Urothelium cell line (cell line): ENCODE measurements at regions not wholly inside any gene's neighbourhood (a gene's known extent, or its start where the extent isn't known, plus 50 kb on each side); places are given as distances from the start of the nearest gene placed in this dataset.
"Not testable (repeated sequence)": the region's sequence is repeated elsewhere in the genome, so short reads cannot be mapped to it uniquely, and the experiment has no call there.

Experiments used
- DNase-seq: peaks from one replicate; pipeline ENCODE4 v3.0.0; 2011; ENCODE audit warnings: low spot score, mixed read lengths
- FAIRE-seq: peaks from 2 replicates; lab custom pipeline; 2011; peaks lifted over from hg19 to GRCh38; lab: Jason Lieb, UNC

DNA sequence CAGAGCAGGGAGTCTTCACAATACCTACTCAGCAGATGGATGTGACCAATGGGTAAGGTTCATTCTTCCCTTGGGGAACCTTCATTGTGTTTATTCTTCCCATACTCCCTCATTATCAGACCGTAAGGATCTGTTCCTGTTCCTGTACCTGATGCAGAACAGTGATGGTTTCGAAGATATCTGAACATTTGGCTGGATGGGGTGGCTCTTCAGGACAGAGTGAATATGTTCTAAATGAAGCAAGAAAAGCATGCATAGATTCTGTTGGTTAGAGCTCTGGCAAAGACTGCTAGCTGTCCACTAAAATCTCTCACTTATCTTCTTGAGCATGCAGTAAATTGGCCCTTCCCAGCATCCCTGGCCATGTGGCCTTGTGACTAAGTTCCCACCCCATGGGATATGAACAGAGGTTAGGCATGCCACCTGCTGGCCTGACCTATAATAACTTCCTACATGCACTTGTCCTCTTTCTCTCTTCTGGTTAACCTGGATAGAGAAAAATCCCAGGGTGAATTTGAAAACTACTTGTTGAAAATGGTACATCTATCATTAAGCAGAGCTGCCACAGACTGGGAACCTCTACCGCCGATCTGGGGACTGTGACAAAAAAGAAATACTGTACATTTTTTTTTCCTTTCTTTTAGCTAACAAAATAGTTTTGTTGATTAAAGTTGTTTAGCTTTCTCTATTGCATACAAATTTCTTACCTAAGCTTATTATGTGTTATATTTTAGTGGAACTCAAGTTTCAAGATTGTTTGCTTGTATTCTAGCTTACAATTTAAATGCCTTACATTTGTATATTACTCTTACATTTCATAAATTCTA is 60.0 kb upstream of the BANK1 start:
- DNase-seq (peak; percentile 42), FAIRE-seq (peak; percentile 50)

DNA sequence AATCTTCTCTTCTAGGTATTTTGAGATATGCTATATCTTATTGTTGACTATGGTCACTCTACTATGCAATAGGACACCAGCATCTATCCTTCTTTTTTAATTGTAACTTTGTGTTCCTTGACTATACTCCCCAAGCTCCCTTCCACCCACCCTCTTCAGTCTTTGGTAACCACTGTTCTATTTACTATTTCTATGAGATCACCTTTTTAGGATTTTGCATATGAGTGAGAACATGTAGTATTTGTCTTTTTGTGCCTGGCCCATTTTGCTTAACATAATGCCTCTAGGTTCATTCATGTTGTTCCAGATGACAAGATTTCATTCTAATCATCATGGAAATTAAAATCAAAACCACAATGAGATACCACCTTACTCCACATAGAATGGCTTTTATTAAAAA is 63.3 kb upstream of the BANK1 start:
- no peak for FAIRE-seq
- no peak for DNase-seq

DNA sequence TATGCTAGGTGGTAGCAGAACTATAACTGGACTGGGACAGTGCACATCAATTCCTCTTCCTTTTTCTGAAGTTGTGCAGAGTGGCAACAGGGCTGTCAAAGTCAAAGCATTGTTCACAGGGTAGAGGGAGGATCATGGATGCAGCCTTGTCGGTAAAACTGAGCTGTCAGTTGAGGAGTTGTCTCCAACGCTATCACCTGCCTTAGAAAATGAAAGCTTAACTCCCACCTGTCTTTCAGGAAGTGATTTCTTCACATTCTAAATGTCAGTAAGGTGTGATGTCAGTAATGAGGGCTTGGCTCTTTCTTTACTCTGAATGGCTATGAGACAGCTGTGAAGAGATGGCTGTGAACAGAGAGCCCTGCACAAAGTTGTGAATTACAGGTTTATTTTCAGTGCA is 66.4 kb upstream of the BANK1 start:
- no peak for DNase-seq
- FAIRE-seq = no peak

DNA sequence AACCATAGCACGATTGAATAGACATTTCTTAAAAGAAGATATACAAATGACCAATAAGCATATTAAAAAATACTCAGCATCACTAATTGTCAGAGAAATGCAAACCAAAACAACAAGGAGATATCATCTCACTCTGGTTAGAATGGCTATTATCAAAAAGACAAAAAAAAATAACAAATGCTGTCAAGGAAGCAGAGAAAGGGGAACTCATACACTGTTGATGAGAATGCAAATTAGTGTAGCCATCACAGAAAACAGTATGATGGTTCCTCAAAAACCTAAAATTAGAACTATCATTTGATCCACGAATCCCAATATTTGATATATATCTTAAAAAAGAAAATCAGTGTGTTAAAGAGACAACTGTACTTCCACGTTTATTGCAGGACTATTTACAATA is 71.7 kb upstream of the BANK1 start:
- DNase-seq = no peak
- FAIRE-seq = no peak

DNA sequence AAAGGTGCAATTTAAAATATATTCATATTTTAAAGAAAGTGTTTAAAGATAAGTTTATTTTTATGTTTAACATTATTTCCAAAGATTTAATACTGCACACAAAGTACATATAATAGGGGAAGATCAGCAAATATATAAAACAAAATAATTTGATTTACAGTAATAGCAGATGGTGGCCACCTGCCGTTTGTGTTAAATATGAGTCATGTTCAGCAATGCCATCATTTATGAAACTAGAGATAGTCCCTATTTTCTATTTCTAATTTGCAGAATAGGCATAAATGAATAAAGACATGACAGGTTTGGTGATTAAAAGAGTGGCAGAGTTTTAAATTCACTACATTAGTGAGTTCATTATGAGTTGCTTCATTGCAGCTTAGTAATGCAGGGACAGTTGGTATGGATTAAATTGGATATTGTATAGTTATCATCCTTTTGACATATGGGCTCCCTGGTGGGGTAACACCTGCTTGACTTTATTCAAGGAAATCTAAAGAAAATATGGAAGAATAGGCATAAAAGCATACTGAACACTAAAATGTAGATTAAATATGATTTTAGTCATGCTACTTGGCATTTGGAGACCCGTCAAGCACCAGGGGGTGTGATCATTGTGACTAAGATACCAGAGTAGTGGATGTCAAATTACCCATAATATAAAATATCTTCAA is 78.8 kb upstream of the BANK1 start:
- no peak for FAIRE-seq

DNA sequence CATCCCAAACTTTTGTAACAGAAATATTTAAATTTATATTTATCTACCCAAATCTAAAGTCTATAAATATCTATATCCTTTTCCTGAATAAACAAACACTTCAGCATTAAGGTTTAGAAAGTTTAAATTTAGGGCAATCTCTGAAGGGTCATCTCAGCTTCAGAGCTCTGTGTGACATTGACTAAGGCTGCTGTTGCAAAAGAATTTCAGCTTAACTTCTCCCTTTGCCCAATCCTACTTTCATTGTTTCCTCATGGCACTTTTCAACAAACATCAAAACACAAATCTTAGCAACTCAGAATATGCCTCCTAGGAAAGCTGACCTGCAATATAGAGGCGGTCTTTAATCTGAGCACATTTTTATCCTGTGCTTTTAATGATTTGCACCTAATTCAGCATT is 79.7 kb upstream of the BANK1 start:
- DNase-seq (no peak), FAIRE-seq (no peak)

More for the DNA sequence above, 78.8 kb upstream of the BANK1 start:
- no peak for DNase-seq

DNA sequence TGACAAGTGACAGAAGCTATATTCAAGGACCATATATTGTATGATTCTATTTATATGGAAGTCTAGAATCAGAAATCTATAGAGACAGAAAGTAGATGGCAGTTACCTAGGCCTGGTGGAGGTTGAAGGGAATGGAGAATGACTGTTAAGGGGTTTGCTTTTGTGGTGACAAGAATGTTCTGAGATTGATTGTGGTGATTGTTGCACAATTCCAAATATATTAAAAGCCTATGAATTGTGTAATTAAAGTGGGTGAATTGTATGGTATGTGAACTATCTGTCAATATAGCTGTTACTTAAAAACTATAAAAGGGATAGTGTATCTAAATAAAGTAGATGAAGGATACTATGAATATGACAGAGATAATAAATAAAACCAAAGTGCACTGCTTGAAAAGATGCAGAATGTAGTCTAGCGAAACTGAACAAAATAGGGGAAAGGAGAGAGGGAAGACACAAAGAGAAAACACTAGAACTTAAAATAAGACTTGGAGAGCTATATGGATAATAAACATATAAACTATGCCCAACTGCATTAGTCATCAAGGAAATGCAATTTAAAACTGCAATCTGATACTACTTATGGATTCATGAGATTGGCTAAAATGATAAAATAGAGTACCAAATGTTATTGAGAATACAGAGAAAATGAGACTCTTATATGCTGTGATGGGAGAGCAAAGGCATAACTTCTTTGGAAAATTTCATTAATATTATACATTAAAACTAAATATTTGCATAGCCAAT is 82.1 kb upstream of the BANK1 start:
- DNase-seq (no peak), FAIRE-seq (no peak)

DNA sequence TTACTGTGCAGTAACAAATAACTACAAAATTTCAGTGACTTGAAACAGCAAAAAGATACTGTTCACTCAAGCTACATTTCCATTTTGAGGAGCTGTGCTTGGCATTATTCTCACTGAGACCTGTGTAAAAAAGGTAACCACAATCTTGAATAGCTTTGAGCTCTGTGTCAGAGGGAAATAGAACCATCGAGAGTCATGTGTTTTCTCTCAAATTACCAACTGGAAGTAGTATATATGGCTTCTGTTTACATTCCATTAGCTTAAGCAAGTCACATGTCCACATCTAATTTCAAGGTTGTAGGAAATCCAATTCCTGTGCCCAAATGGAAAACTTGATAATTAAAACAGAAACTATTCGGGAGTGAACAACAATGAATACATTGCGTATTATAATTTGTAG is 82.9 kb upstream of the BANK1 start:
- FAIRE-seq (no peak), DNase-seq (no peak)

DNA sequence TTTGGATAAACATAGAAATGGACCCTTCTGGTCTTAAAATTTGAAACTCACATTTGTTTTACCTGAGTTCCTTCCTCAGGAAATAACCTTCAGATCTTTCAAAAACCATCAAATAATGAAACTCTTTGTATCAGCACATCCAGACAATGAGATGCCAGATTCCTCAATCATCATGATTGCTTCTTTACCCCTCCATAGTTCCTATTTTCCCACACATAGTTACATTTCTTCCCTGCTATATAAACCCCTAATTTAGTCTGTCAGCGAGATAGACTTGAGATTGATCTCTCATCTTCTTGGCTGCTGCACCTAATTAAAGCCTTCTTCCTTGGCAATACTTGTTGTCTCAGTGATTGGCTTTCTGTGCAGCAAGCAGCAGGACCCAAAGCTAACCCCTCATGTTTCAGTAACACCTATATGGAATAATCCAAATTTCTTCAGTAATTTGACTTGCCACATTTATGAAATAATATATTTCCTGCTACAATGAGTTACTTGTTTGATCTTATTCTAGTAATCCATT is 83.9 kb upstream of the BANK1 start:
- DNase-seq (no peak), FAIRE-seq (no peak)

DNA sequence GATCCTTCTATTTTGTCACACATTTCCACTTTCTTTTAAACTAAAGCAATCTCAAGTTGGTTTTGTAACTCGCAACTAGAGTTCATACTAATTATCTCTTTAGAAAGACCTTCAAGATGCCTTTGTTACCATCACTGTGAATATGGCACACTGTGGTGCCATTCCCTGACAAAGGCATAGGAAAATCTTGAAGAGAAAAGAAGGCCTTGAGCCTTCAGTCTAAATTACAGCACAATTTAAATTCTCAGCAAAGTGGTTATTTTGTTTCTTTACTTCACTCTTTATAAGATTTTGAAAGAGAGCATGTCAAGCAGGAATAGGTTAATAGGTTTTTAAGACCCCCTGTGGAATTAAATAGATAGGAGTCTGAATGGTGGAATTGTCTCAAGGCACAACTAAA is 89.0 kb upstream of the BANK1 start:
- FAIRE-seq = no peak
- DNase-seq = no peak

DNA sequence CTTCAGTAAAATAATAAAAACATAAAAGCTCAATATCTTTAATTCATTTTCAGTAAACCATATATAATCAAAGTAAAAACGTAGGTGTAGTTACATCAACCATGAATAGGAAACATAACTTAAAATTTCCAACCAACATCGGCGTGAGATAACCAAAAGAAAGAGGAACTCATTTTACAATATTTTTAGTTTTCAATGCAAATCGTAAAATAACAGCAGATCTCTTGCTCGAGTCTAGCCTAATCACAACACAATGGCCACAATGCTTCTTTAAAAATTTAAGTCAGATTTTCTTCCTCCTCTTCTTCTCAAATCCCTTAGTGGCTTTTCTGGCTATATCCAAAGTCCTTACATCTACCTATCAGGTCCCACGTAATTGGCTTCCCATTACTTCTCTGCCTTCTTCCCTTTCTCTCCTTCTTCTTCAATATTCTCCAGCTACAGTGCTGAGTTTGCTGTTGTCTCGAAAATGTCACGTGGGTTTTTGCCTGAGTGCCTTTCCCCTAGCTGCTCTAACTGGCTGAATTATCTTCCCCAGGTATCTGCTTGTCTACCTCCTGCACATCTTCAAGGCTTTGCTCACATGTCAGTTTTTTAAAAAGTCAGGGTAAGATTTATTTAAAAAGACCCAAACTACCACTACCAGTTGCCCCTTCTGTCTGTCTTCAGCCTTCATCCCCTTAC is 90.9 kb upstream of the BANK1 start:
- no peak for FAIRE-seq
- no peak for DNase-seq

DNA sequence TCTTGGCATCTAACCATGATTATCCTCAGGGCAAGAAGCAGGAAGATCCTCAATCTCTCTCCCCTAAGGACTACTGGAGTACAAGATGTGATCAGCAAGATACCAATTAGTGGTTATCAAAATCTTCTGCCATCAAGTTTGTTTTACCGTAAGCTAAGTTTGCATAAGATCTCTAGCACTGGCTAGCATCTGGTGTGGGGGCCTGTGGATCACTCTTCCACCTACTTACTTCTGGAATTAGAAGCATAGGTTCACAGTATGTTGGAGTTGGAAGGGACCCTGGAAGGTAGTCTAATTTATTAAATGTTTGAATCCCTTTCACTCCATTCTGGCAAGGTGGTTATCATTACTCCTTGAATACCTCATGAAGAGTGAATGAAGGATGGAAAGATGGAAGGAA is 93.3 kb upstream of the BANK1 start:
- FAIRE-seq = no peak

DNA sequence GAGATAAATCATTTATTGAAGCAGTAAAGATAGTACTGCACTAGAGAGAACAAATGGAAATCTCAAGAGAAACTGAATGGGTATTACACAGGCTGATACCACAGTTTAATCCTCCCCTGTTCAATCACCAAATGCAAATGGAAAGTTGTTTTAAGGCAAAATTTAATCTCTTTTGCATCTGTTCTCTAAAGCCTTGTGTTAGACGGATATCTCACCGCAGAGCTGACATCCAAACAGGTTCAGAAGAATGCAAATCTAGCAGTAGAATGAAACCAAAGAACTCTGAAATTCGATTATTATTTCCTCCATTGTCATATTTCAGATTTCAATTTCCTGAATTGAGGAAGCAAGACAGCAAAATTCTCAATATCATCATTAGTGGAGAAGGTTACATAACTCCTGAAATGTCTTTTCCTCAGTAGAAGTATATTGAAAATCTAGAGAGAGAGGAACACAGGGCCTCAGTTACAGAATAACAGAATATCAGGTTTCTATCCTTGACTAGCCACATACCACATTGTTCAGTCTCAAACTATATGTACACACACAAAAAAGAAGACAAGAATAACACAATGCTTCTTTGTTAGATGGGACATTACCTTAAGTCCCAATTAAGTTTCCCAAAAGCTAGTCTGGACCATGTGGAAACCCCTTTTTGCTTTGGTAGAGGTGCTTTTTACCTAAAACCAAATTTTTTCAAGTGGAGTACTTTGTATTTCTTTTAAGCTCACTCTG is 94.1 kb upstream of the BANK1 start:
- DNase-seq = no peak

More for the DNA sequence above, 93.3 kb upstream of the BANK1 start:
- DNase-seq = no peak

DNA sequence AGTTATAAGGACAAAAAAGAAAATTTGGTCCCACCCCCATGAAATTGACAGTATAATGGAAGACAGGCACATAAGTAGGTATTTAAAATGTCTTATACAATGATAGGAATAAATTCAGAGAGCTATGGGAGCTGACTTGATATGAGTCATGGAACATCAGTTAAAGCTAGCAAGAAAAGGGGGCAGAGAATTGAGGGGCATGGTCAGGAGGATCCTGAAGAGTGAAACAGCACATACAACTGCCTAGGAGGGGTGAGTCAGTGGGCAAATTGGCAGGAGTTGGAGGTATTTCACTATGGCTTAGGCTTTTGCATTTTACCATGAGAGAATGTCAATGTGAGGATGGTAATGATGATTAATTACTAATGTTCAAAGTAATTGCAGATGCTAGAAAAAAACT is 95.4 kb upstream of the BANK1 start:
- DNase-seq = no peak
- FAIRE-seq = no peak

More for the DNA sequence above, 94.1 kb upstream of the BANK1 start:
- FAIRE-seq = no peak

DNA sequence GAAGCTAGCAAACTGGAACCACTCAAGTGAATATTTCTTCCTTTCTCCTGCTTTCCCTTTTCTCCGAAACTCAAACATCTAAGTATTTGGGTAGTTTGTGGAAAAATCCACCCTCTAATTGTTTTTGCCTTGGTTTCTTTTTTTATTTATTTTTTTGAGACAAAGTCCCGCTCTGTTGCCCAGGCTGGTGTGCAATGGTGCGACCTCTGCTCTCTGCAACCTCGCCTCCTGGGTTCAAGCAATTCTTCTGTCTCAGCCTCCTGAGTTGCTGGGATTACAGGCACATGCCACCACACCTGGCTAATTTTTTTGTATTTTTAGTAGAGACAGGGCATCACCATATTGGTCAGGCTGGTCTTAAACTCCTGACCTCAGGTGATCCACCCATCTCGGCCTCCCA is 96.1 kb upstream of the BANK1 start:
- DNase-seq, FAIRE-seq: not testable (repeated sequence)

DNA sequence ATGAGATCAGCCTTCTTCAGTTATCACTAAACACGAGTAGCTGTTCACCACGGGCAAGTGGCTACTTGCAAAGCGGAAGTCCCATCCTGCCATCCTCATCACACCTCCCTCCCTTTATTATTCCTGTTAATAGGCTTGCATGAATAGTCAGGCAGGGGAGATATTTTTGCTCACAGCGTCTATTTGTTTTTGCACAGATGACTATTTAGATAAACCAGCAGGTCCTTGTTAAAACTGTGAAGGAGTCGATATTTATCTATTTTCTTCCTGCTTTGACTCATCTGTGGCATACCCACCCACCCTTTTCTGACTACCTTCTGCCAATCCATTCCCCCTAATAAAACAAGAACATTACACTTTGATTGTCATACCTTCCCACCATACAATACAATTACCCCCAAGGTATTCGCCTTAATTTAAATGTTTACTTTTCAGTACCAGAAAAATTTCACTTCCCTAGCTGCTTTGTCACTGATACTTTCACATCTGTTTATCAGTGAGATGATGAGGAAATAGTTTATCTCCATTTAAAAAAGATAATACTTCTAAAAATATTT is 96.6 kb upstream of the BANK1 start:
- FAIRE-seq = no peak
- DNase-seq = no peak

DNA sequence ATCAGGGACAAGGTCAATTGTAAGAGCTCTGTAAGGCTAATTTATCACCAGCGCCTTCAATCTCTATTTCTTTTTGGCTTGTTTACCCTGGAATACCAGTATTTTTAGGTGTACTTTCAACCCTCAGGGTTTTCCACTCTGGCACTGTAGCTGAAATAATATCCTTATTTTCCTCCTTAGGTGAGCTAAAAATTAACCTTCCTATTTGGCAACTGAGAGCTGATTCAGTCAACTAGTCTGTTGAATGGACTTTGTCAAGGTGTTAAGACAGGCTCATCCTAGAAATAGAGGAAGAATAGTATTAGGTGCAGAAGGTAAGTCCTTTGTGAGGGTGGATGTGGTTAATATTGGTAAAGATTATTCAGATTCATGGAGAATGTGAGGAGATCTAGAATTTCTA is 101.3 kb upstream of the BANK1 start:
- FAIRE-seq (no peak), DNase-seq (no peak)

DNA sequence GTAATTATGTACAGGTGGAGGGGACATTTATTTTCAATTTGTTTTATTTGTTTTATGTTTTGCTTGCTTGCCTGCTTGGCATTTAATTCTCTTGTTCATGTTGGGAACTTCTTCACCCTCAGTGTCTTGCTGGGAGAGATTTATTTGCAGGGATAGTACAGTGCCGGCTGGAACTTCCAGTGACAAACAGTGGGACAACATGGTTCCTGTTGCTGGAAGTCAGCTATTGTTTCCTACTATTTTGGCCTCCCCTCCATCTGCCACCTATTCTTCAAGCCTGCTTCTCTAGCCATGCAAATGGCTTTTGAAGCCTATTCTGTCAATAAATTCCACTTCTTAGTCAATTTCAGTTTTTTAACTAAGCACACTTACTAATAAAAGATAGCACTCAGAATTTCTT is 105.4 kb upstream of the BANK1 start:
- DNase-seq (no peak), FAIRE-seq (no peak)

DNA sequence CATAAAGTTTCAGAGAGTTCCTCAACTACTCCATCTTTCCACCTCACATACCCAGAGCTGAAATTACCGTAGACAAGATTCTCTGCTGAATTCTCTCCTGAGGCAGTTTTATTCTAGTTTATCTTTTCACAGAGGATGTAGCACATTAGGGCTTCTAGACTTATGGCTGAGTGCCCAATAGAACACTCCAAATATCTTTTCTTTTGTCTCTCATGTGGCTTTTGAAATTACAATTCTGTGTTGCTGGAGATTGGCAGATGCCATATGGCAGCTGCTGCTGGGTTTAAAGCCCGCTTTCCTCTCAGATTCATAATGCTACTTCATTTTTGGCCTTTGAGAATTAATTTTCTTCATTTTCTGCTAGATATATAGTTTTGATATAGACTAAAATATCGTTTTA is 107.6 kb upstream of the BANK1 start:
- FAIRE-seq = no peak

DNA sequence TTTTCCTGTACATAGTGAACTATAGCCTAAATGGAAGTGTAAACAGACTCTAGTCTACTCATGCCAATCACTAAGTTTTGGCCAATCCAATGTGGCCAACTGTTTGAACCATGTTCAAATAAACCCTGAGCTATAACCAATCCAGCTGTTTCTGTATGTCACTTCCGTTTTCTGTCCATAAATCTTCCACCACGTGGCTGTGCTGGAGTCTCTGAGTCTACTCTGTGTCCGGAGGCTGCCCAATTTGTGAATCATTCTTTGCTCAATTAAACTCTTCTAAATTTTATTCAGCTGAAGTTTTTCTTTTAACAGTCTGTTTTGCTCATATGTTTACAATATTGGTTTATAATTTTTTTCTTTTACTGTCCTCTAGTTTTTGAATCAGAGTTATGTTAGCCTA is 112.3 kb upstream of the BANK1 start:
- DNase-seq (no peak), FAIRE-seq (no peak)

More for the DNA sequence above, 107.6 kb upstream of the BANK1 start:
- DNase-seq = no peak
